ENCODE measurements at regions not wholly inside any gene's neighbourhood (a gene's known extent, or its start where the extent isn't known, plus 50 kb on each side); places are given as distances from the start of the nearest gene placed in this dataset.

DNA sequence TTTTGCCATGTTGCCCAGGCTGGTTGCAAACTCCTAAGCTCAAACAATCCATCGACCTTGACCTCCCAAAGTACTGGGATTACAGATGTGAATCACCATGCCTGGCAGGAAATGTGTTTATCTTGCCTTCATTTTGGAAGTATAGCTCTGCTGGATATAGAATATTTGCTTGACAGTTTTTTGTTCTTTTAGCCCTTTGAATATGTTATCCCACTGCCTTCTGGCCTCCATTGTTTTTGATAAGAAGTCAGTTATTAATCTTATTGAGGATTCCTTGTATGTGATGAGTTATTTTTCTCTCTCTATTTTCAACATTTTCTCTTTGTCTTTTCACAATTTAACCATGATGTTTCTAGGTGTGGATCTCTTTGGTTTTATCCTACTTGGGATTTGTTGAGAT, 112.9 kb upstream of the RAB3GAP2 start:
- TF ChIP-seq CTCF (IDR thresholded peaks at IDR 0.05; ENCODE audit: control extremely low read depth in 1 of 3, insufficient read depth in 1 of 3, low read depth in 1 of 3, low read length in 3 of 3): no peak
- no peak for TF ChIP-seq EZH2 (IDR thresholded peaks at IDR 0.05; ENCODE audit: low read depth, low read length, severe bottlenecking)
- no peak for TF ChIP-seq MAFK (IDR thresholded peaks at IDR 0.05; ENCODE audit: low read depth, low read length)
- no peak for TF ChIP-seq GABPA (IDR thresholded peaks at IDR 0.05; ENCODE audit: borderline replicate concordance, insufficient read depth, low read length)
- no peak for TF ChIP-seq PHF8 (conservative IDR thresholded peaks at IDR 0.05; ENCODE audit: low read depth, low read length)
- no peak for TF ChIP-seq POLR2AphosphoS5 (IDR thresholded peaks at IDR 0.05; ENCODE audit: low read depth, low read length)

Data from H1 (cell line).